NB4 (cell line): ENCODE measurements at regions not wholly inside any gene's neighbourhood (a gene's known extent, or its start where the extent isn't known, plus 50 kb on each side); places are given as distances from the start of the nearest gene placed in this dataset.

Experiments
- POLR2A ChIP-seq: IDR thresholded peaks from 2 replicates; pipeline ENCODE4 v1.6.1; 2011; ENCODE audit warnings: mild to moderate bottlenecking; ENCODE audit not compliant: insufficient read length; ENCODE audit errors: extremely low read depth
- TF ChIP-seq, protein P1 (sequence below): IDR thresholded peaks from one replicate; pipeline ENCODE4 v1.5.1; 2012; ENCODE audit warnings: low read depth, low read length

DNA sequence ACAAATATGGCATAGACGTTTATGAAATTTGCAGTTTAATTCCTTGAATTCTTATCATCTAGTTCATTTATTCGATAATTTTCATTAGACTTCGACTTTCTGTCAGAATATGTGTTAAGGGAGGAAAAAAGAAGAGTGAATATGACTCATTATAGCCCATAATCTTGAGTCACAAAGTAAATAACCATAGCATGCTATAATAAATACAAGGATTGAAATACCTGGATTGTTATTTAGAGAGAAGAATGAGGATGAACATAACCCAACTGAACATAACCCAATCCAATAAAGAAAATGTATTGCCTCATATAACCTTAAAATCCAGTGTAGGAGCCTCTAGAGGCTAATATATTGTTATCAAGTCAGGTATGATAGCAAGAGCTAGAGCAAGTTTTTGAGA, 1858.3 kb upstream of the RAG2 start:
- TF ChIP-seq, protein P1, sequence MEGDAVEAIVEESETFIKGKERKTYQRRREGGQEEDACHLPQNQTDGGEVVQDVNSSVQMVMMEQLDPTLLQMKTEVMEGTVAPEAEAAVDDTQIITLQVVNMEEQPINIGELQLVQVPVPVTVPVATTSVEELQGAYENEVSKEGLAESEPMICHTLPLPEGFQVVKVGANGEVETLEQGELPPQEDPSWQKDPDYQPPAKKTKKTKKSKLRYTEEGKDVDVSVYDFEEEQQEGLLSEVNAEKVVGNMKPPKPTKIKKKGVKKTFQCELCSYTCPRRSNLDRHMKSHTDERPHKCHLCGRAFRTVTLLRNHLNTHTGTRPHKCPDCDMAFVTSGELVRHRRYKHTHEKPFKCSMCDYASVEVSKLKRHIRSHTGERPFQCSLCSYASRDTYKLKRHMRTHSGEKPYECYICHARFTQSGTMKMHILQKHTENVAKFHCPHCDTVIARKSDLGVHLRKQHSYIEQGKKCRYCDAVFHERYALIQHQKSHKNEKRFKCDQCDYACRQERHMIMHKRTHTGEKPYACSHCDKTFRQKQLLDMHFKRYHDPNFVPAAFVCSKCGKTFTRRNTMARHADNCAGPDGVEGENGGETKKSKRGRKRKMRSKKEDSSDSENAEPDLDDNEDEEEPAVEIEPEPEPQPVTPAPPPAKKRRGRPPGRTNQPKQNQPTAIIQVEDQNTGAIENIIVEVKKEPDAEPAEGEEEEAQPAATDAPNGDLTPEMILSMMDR = no peak
- no peak for TF ChIP-seq POLR2A
